AG04449 (cell line): ENCODE measurements at regions not wholly inside any gene's neighbourhood (a gene's known extent, or its start where the extent isn't known, plus 50 kb on each side); places are given as distances from the start of the nearest gene placed in this dataset.

Experiments
- CTCF ChIA-PET: fragments of 350-600 bp; formaldehyde crosslinking; extraction: SDS; loops from one replicate; lab custom pipeline; 2021; ENCODE audit warnings: antibody characterized with exemption; lab: Yijun Ruan, JAX
- POLR2A ChIA-PET: fragments of 400-600, 350-600 bp; formaldehyde crosslinking; extraction: SDS; loops from one replicate; lab custom pipeline; 2020; ENCODE audit warnings: antibody characterized with exemption, inconsistent platforms; lab: Yijun Ruan, JAX
- DNase-seq: peaks from one replicate; pipeline ENCODE4 v3.0.0-alpha.2; 2010; ENCODE audit warnings: low read depth, low spot score
- H3K4me3 ChIP-seq: 2 replicates; pipeline ENCODE4 v1.5.1; 2011; ENCODE audit warnings: low read depth, mild to moderate bottlenecking, control low read depth, low read length
- CTCF ChIP-seq: IDR thresholded peaks from one replicate; pipeline ENCODE4 v1.5.1; 2011; ENCODE audit warnings: mild to moderate bottlenecking, moderate library complexity, low read length, control low read depth, inconsistent platforms; ENCODE audit not compliant: insufficient read depth; ENCODE audit errors: missing control alignments

- ChIA-PET CTCF (no interaction called here), POLR2A (no interaction called here)
- TF ChIP-seq CTCF = no peak
- no peak for DNase-seq
- H3K4me3 ChIP-seq = no peak overlapping the region
These were observed 128.0 kb downstream of the SPP2 start for GRCh38 chr2:234178330-234179030.

GRCh38 chr2:234175649-234176048 lies 125.1 kb downstream of the SPP2 start:
- no peak overlapping the region for H3K4me3 ChIP-seq
- ChIA-PET POLR2A (no interaction called here), CTCF (no interaction called here)
- TF ChIP-seq CTCF = no peak
- DNase-seq = no peak

- DNase-seq = no peak
- CTCF ChIA-PET = no interaction called here
- no peak overlapping the region for H3K4me3 ChIP-seq
- TF ChIP-seq CTCF = no peak
- POLR2A ChIA-PET = no interaction called here
These were observed 124.2 kb downstream of the SPP2 start for GRCh38 chr2:234174742-234175141.

- no peak for DNase-seq
- ChIA-PET CTCF (interaction anchor here (1.2 kb wide), 1 partner anchor 8 kb away, joined by 3 read pairs; no protein-coding TSS in a partner anchor), POLR2A (no interaction called here)
- TF ChIP-seq CTCF = no peak
- no peak overlapping the region for H3K4me3 ChIP-seq
These were observed 122.0 kb downstream of the SPP2 start for GRCh38 chr2:234172532-234172931.

GRCh38 chr2:234172066-234172465 lies 121.6 kb downstream of the SPP2 start:
- no peak overlapping the region for H3K4me3 ChIP-seq
- DNase-seq = no peak
- POLR2A ChIA-PET = no interaction called here
- CTCF ChIA-PET = interaction anchor here (1.2 kb wide), 1 partner anchor 9 kb away, joined by 3 read pairs; no protein-coding TSS in a partner anchor
- no peak for TF ChIP-seq CTCF

GRCh38 chr2:234171666-234172065 lies 121.2 kb downstream of the SPP2 start:
- TF ChIP-seq CTCF = no peak
- ChIA-PET CTCF (no interaction called here), POLR2A (no interaction called here)
- DNase-seq = no peak
- H3K4me3 ChIP-seq = no peak overlapping the region
